GM19351 (cell line): ENCODE measurements at regions not wholly inside any gene's neighbourhood (a gene's known extent, or its start where the extent isn't known, plus 50 kb on each side); places are given as distances from the start of the nearest gene placed in this dataset.

Experiments
- ATAC-seq: cut with Tn5 transposase; IDR thresholded peaks from one replicate; pipeline ENCODE4 v1.9.1; 2021; ENCODE audit warnings: mild to moderate bottlenecking, moderate library complexity; ENCODE audit not compliant: unreplicated experiment

DNA sequence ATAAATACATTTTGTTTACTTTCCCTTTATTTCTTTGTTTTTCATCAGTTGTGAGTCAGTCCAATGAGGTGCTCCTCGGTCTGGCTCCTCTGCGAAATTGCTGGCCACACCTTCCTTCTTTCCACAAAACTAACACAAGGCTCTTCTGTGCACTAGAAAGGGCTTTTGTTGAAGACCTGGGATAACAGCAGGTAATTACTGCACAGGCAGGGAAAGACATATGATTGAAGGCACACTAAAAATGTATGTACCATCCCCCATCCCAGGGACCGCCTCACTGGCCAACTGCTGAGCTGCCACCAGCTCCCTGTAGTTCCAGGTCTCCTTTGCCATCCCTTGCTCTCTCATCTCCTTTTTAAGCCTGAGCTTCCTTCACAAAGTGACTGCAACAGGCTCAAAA lies 180.5 kb downstream of the EFNB2 start:
- ATAC-seq: no peak

DNA sequence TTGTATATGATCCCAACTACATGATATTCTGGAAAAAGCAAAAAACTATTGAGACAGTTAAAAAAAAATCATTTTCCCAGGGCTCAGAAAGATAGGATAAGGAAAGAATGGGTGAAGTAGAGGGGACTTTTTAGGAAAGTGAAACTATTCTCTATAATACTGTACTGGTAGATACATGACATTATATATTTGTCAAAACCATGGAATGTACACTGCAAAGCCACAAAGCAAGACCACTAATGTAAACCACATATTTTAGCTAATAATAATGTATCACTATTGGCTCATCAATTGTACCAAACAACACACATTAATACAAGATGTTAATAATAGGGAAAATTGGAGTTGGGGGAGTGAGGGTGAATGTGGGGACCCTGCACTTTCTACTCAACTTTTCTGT lies 182.6 kb downstream of the EFNB2 start:
- no peak for ATAC-seq

DNA sequence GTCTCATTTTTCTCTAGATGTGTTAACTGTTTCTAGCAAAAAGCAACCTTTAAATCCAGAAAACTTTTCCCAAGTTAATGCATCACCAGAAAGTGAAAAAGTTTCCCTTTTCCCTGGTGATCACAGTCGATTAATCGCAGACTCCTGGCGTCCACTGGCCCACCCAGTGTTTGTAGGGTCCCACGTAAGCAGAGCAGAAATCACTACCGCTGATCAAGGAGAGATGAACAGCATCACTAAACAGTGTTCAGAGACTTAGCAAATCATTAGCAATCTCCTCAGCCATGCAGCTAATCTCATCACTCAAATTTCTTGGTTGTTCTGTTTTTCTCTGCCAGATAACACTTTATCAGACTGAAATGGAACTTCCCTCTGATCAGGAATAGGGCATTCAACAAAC lies 184.2 kb downstream of the EFNB2 start:
- ATAC-seq: no peak

DNA sequence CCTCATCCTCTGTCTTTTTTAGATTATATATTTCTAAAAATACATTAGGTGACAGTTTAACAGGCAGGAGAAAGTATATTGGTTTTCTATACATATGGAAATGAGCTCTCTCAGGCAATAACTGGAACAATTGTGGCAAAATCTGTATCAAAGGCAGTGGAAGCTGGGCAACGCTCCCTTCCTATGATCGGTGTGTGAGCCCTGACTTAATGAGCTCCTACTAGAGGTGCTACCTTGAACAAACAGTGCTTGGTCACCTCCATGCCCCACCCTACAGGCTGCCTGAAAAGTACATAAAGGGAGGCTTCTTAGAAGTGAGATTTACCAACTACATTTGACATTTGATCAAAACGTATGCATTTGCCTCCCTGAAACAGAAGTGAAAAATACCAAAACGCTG lies 185.3 kb downstream of the EFNB2 start:
- no peak for ATAC-seq

DNA sequence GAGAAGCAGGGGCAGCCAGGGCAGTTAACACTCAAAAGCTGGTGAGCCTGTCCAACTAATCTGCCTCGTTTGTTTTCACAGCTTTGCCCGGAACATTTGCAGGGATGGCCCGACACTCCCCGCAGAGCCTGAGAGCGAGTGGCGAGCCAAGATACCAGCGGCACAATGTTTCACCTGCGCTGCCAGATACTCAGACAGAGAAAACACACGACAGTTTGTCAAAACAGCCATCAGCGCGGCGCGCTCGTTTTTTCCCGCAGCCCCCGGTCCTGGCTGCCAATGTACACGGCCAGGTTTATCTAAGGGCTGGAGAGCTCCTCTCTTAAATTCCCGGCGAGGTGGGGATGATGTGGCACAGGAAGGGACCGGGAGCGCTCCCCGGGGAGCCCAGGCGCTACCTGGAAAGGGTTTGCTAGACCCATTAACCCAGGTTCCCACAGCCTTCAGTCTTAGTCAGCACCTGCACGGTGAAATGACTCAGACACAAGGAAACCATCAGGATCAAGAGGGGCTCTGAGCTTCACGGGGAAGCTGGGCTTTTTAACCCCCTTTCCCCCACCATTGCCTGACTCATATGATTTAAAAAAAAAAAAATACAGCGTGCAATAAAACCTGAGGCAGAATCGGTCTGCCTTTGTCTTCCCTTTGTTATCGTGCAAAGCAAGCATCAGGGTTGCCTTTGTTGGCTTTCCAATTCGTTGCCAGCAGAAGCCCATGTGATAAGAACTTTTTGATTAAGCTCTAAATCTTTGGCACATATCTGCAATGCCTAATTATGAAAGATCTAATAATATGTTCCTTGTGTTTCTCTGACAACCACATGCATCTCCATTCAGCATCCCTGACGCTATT lies 186.2 kb downstream of the EFNB2 start:
- ATAC-seq: no peak

DNA sequence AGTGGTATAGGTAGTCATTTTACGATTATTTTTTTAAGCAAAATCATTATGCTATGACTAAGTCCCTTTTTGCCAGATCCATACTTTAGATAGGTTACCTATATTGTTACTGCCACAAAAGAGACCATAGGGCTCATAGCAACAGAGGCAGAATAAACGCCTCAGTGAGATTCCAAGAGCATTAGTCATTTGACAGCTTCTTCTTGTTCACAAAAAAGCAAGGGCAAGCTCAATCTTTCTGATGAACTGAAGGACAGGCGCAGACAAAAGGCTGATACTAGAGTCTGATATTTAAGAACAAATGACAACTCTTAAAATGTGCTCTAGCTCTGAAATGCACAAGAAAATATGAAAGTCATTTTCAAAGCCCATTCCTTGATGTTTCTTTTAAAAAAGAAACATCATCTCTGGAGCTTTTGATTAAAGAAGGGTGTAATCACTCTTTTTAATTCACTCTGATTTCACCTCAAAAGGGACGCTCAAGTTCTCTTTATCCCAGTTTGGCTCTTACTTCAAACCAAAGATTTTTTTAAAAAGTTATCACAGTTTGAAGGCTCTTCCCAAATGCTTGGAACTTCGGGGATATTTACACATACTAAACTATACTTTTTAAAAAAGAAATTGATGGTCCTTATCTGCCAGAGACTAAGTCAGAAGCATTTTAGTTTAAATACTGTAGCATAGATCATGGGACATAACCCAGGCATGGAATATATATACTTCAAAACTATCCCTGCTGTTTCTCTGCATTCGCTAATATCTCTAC lies 187.2 kb downstream of the EFNB2 start:
- ATAC-seq: no peak

DNA sequence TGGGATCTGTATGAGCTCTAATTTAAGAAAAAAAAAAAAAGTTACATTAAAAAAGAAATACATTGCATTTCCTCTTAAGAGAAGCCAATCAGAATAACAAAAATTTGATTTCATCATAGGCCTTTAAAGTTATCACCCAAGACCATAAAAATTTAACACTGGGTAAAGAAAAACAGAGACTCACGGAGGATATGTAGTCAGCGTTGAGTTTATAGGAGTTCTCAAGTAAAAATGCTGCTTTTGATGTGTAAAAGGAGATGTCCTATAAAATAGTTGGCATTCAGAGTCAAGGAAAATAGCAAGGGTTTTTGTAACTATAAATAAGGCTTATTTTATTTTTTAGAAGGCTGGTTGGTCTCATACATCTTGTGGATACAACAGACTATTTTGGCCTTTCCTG lies 191.1 kb downstream of the EFNB2 start:
- ATAC-seq: no peak

DNA sequence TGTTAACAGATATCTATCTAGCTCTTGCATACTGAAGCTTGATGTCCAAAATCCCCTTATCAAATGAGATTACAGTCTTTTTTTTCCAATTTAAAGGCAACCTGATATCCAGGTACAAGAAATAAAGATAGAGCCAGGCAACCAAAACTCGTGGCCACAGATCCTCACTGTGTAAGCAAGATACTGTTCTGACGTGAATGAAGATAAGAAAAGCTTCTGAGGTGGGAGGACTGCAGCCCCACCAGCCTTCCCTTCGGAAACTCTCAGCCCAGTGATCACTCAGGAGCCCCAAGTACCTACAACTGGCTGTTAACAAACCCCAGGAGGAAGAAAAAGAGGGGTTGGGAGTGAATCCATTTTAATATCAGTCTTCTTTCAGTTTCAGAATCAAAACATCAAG lies 191.6 kb downstream of the EFNB2 start:
- ATAC-seq: no peak

DNA sequence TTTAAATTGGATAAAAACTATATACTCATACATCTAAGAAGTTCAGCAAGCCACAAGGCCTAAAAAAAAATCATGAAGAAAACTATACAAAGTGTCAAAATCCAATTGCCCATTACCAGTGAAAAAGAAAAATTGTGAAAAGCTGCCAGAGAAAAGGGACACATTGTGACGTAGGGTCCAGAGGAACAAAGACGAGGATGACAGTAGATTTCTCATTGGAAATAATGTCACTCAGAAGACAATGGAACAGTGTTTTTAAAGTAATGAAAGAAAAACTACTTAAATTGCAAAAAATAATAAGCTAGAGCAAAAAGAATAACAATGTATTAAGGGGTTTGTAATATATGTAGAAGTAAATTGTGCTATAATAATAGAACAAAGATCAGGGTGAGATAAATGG lies 195.2 kb downstream of the EFNB2 start:
- no peak for ATAC-seq

DNA sequence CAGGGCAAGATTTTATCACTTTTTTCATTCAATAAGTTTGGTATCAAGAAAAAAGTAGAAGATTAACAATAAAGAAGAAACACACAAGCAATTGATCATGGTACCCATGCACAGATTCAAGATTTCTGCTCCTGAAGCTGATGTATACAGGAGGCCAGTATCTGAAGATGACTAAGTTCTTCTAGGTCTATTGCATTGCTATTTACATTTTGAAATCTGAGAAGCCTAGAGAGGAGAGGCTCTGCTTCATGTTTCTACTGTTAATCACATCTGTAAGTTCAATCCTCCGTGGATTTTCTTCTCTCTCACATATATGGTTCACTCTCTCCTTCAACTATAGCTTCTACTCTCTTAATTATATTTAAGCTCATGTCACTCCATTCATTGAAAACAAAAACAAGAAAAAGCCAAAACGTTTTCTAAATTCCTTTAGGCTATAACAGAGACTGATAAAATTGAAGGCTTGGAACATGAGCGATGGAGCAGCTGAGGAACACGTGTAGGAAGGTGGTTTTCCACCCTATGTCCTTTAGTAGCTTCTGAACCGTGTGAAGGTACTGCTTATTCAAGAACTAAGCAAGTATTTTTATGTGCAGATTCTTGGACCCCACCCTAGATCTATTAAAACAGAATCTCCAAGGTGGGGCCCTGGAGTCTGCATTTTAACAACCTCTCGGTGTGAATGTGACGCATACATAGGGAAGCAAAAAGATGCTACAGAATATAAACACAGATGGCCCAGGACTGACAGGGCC lies 198.2 kb downstream of the EFNB2 start:
- ATAC-seq: no peak

DNA sequence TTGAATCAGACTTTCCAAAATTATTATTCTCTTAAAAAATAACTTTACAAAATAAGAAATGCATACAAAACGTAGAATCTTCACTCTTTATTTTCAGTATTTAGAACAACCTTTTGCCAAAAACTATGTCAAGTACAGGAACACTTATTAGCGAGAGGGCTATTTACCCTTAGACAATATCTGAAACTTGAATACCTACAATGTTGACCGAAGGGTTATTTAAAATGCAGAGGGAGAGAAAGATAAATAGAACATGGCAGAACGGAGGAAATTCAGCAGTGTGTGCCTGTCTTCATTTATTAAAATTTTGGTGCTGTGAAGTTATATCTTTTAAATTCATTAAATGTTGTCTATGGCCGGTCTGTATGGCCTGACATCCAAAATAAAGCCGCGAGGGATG lies 198.8 kb downstream of the EFNB2 start:
- no peak for ATAC-seq

DNA sequence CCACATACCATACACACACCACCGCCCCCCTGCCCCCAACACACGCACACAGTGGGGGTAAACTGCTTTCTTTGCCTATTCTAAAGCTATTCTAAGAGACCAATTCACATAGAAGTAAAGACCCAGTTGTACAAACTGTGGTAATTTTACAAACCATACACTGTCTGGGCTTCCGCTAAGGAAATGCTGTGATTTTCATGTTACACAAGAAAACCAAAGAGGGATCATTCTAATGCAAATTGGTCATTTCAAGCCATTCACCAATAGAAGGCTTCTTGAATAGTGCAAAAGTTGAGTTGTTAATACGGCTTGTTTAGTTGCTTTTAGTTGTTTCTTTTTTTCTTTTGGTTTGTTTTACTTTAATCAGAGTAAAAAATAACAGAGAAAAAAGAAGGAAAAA lies 202.8 kb downstream of the EFNB2 start:
- no peak for ATAC-seq

DNA sequence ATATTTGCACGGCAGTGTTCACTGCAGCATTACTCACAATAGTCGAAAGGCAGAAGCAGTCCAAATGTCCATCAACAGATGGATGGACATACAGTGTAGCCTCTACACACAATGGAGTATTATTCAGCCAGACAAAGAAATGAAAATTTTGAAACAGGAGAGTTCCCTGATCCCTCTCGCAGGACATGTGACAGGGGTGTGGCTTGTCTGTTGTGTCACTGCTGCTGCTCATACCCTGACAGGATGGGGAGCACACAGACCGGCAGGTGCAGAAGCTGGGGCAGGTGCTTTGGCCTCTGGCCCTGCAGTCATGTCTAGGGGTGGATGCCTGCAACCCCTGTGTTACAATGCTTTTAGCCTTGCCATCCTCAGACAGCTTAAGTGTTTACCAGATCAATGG lies 204.3 kb downstream of the EFNB2 start:
- ATAC-seq: no peak

DNA sequence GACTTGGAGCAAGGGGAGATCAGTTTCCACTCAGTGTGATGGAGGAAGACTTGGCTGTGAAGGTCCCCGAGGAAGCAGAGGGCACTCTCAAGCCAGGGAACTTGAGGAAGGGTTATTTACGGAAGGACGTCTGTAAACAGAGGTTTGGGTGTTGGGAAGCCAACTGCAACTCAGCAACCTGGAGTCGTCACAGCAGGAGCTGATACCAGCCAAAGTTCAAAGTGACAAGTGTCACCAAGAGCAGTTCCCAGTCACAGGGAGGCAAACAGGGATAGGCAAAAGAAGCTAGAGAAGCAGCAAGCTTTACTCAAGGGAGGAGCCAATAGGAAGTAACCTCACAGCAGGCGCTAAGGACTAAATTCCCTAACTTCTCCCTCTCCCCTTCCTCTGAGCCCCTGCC lies 205.5 kb downstream of the EFNB2 start:
- ATAC-seq: no peak

DNA sequence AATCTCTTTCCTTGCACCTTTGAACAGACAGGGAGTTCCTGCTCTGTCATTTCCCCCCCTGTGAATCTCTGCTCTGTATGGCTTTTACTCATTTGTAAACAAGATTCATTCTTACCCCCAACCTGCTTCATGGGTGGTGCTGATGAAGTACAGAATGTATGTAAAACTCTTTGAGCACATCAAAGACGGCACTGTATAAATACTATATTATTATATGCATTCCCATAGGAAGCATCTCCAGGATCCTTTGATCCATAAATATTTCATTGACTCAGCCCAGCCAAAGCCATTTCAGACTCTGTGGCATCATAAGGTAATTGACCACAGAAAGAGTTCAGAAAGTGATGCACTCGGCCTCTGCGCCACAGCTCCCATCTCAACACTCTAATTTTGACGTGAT lies 208.7 kb downstream of the EFNB2 start:
- no peak for ATAC-seq

DNA sequence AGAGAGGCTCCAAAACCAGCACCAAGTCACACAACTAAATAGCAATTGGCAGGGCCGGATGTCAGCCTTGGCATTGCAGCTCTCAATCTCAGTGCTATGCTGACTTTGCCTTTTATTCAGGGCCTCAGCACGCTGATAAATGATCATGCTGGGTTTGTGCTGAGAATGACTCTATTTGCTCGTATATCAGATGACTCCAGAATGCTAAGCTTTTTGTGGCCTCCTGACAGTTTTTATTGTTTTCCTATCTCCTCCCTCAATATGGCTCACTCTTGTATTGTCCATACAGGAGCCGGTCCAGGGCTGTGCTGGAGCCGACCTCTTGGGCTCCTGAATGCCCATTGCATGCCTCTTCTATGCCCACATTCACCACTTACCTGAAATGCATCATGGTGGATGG lies 211.0 kb downstream of the EFNB2 start:
- no peak for ATAC-seq

DNA sequence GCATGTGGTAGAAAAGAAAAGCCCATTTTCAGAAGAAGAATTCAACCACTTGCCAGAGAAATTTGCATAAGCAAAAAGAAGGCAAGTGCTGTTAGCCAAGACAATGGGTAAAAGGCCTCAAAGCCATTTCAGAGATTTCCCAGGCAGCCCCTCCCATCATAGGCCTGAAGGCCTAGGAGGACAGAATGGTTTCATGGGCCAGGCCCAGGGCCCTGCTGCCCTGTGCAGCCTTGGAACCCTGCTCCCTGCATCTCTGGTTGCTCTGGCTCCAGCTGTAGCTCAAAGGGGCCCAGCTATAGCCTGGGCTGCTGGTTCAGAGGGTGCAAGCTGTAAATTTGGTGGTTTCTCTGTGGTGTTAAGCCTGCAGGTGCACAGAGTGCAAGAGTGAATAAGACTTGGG lies 212.8 kb downstream of the EFNB2 start:
- no peak for ATAC-seq

DNA sequence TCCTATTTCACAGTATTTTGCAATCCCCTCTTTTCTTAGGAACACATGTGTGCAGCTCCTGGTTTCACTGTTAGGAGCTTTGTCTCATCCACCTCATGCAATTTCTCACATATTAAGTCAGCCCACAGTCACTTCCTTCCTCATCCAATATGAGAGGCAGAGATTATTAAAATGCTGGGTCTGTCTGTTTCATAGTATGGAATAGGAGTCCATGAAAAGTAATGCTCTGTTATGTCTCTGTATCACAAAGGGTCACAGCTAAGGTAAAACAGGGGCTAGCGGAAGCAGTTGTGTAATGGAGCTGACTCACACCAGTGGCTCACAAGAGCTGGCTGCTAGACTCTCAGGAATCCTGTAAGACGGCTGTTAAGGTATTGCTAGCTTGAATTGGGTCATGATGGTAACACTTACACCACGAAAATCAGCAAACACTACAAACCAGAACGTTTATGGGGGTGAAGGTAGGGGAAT lies 216.5 kb downstream of the EFNB2 start:
- no peak for ATAC-seq

DNA sequence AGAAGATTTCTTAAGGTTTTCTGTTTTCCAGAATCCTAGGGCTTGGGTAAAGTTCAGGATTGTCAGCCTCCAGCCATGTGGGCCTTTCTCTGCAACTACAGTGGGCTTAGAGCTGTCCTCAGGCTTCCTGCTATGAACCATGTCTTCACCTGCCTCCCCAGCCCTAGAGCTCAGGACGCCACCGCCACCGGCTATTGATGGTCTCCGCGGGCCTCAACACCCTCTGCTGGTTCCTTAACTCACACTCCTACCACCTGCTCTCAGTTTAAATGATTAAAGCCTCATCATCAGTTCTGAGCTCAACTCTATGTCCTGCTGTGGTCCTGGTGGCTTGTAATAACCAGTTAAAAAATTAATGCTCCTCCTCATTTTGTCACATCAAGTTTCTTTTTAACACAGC lies 221.0 kb downstream of the EFNB2 start:
- no peak for ATAC-seq

DNA sequence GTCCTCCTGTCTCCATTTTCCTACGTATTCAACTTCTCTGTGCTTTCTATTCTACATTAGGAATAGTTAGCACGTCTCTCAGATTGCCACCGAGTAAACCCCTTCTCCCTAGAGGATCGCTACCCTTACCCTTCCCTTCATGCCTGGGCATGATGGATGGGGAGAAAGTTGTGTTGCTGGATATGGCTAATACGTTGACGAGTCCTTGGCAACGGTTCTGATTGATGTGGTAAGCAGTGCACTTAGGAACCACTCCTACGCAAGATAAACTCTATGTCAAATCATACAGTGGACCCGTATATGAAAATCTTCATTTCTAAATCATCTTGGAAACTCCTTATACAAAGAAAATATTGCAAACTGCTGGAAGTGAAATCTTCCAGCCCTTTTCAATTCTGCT lies 224.5 kb downstream of the EFNB2 start:
- no peak for ATAC-seq

DNA sequence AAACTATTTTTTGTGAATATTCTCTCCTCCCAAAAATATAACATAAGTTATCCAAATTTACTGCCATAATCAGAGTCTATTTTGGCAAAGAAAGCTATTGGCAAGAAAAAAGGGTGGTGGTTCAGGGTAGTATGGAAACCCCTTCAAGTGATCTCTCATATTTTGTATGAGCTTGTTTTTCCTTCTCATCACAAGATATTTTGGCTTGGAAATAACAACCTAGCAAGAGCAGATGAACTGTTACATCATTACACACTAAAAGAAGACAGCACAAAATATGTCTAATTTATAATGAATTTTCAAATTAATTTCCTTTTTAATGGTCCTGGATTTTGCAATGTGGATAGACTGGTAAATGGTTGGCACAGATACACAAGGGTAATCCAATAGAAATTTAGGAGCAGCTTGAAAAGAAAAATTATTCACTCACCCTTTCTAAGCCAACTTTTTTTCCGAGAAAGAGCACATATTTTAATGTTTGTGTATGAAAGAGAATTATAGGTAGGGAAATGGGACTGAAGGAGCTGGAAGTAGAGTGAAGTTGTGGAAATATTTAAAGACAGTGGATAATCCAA lies 225.1 kb downstream of the EFNB2 start:
- no peak for ATAC-seq
